ENCODE measurements at regions not wholly inside any gene's neighbourhood (a gene's known extent, or its start where the extent isn't known, plus 50 kb on each side); places are given as distances from the start of the nearest gene placed in this dataset.
"Not testable (repeated sequence)": the region's sequence is repeated elsewhere in the genome, so short reads cannot be mapped to it uniquely, and the experiment has no call there.

GRCh38 chr13:80924596-80924995, 583.7 kb upstream of the SPRY2 start:
- DNase-seq (ENCODE audit: low spot score): no peak
- intact Hi-C loops (cut with DNase I): no loop called here

GRCh38 chr13:80923907-80924306, 583.0 kb upstream of the SPRY2 start:
- intact Hi-C loops (cut with DNase I): no loop called here
- no peak for DNase-seq (ENCODE audit: low spot score)

GRCh38 chr13:80921971-80922370, 581.0 kb upstream of the SPRY2 start:
- intact Hi-C loops (cut with DNase I): no loop called here
- no peak for DNase-seq (ENCODE audit: low spot score)

- no peak for DNase-seq (ENCODE audit: low spot score)
- intact Hi-C loops (cut with DNase I): no loop called here
Observed at GRCh38 chr13:80921541-80921940, 580.6 kb upstream of the SPRY2 start.

GRCh38 chr13:80906860-80907259, 565.9 kb upstream of the SPRY2 start:
- DNase-seq (ENCODE audit: low spot score): no peak
- intact Hi-C loops (cut with DNase I): no loop called here

- intact Hi-C loops (cut with DNase I): no loop called here
Observed at GRCh38 chr13:80904386-80904785, 563.5 kb upstream of the SPRY2 start.

GRCh38 chr13:80903911-80904310, 563.0 kb upstream of the SPRY2 start:
- intact Hi-C loops (cut with DNase I): no loop called here
- no peak for DNase-seq (ENCODE audit: low spot score)

More at GRCh38 chr13:80904386-80904785, 563.5 kb upstream of the SPRY2 start:
- DNase-seq (ENCODE audit: low spot score): no peak

GRCh38 chr13:80901530-80901929, 560.6 kb upstream of the SPRY2 start:
- intact Hi-C loops (cut with DNase I): no loop called here
- no peak for DNase-seq (ENCODE audit: low spot score)

- no peak for DNase-seq (ENCODE audit: low spot score)
- intact Hi-C loops (cut with DNase I): no loop called here
Observed at GRCh38 chr13:80901111-80901510, 560.2 kb upstream of the SPRY2 start.

- intact Hi-C loops (cut with DNase I): no loop called here
- no peak for DNase-seq (ENCODE audit: low spot score)
Observed at GRCh38 chr13:80900561-80900960, 559.6 kb upstream of the SPRY2 start.

GRCh38 chr13:80897641-80898040, 556.7 kb upstream of the SPRY2 start:
- intact Hi-C loops (cut with DNase I); DNase-seq (ENCODE audit: low spot score): not testable (repeated sequence)

- intact Hi-C loops (cut with DNase I): no loop called here
- no peak for DNase-seq (ENCODE audit: low spot score)
Observed at GRCh38 chr13:80894917-80895316, 554.0 kb upstream of the SPRY2 start.

GRCh38 chr13:80889829-80890228, 548.9 kb upstream of the SPRY2 start:
- no peak for DNase-seq (ENCODE audit: low spot score)
- intact Hi-C loops (cut with DNase I): no loop called here

GRCh38 chr13:80888390-80888789, 547.5 kb upstream of the SPRY2 start:
- intact Hi-C loops (cut with DNase I): no loop called here
- DNase-seq (ENCODE audit: low spot score): no peak

- DNase-seq (ENCODE audit: low spot score): no peak
- intact Hi-C loops (cut with DNase I): no loop called here
Observed at GRCh38 chr13:80884056-80884785, 543.3 kb upstream of the SPRY2 start.

GRCh38 chr13:80883545-80883944, 542.6 kb upstream of the SPRY2 start:
- no peak for DNase-seq (ENCODE audit: low spot score)
- intact Hi-C loops (cut with DNase I): no loop called here

GRCh38 chr13:80881942-80882445, 541.1 kb upstream of the SPRY2 start:
- intact Hi-C loops (cut with DNase I): no loop called here
- no peak for DNase-seq (ENCODE audit: low spot score)

- intact Hi-C loops (cut with DNase I): no loop called here
- DNase-seq (ENCODE audit: low spot score): no peak
Observed at GRCh38 chr13:80881495-80881894, 540.6 kb upstream of the SPRY2 start.

GRCh38 chr13:80881034-80881433, 540.1 kb upstream of the SPRY2 start:
- intact Hi-C loops (cut with DNase I): no loop called here

GRCh38 chr13:80877944-80878241, 537.0 kb upstream of the SPRY2 start:
- intact Hi-C loops (cut with DNase I): no loop called here

More at GRCh38 chr13:80881034-80881433, 540.1 kb upstream of the SPRY2 start:
- no peak for DNase-seq (ENCODE audit: low spot score)

GRCh38 chr13:80877209-80877943, 536.5 kb upstream of the SPRY2 start:
- DNase-seq (ENCODE audit: low spot score): no peak
- intact Hi-C loops (cut with DNase I): no loop called here

More at GRCh38 chr13:80877944-80878241, 537.0 kb upstream of the SPRY2 start:
- DNase-seq (ENCODE audit: low spot score): no peak
